NT2/D1 (cell line): ENCODE measurements at regions not wholly inside any gene's neighbourhood (a gene's known extent, or its start where the extent isn't known, plus 50 kb on each side); places are given as distances from the start of the nearest gene placed in this dataset.

Source experiments
- DNase-seq: peaks from one replicate; pipeline ENCODE4 v3.0.0-alpha.2; 2011; ENCODE audit warnings: low read depth, low spot score
- H3K27me3 ChIP-seq: 2 replicates; pipeline ENCODE4 v1.6.0; 2011; ENCODE audit warnings: mild to moderate bottlenecking; ENCODE audit not compliant: insufficient read length, insufficient read depth
- H3K36me3 ChIP-seq: 2 replicates; pipeline ENCODE4 v1.6.1; 2011; ENCODE audit warnings: mild to moderate bottlenecking, low read length, mixed read lengths; ENCODE audit not compliant: insufficient read depth, insufficient read length
- H3K4me1 ChIP-seq: 2 replicates; pipeline ENCODE4 v1.5.1; 2011; ENCODE audit not compliant: insufficient read depth, insufficient read length
- H3K4me3 ChIP-seq: 2 replicates; pipeline ENCODE4 v1.5.1; 2011; ENCODE audit warnings: low read depth; ENCODE audit not compliant: insufficient read length
- H3K9ac ChIP-seq: 2 replicates; pipeline ENCODE4 v1.6.0; 2011; ENCODE audit warnings: low read depth; ENCODE audit not compliant: insufficient read length
- H3K9me3 ChIP-seq: 2 replicates; pipeline ENCODE4 v1.5.1; 2011; ENCODE audit warnings: mild to moderate bottlenecking, low read length; ENCODE audit not compliant: insufficient read depth
- SUZ12 ChIP-seq: IDR thresholded peaks from 2 replicates; pipeline ENCODE4 v1.6.1; 2011; ENCODE audit not compliant: insufficient read length, insufficient read depth; ENCODE audit errors: extremely low read depth
- YY1 ChIP-seq: IDR thresholded peaks from 2 replicates; pipeline ENCODE4 v1.6.1; 2011; ENCODE audit not compliant: insufficient read length, insufficient read depth
- ZNF274 ChIP-seq: IDR thresholded peaks from 2 replicates; pipeline ENCODE4 v1.6.1; 2011; ENCODE audit warnings: mild to moderate bottlenecking, low read depth, low read length

DNA sequence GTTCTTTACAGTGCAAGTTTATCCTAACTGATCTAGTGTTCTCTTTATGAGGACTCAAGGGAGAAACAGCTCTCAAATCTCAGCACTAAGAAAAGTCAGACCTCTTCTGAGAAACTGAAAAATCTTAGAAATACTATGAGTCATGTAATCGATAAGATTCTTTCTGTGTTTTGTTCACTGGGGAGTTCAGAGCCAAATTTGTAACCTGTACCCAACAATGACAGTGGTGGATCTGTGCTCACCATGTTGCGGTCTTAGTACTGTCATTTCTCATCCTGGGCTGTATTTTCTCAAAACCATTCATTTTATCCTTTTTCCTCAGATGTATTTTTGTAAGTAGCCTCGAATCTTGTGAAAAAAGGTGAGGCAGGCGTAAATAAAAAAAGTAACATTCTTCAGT, 146.4 kb downstream of the ACER2 start:
- no peak for DNase-seq
- Histone ChIP-seq H3K9me3 (peaks cover 18% of the 10 kb centered on the region), H3K36me3 (no peaks in the 10 kb centered on the region), H3K27me3 (no peaks in the 10 kb centered on the region), H3K9ac (no peak overlapping the region), H3K4me3 (no peak overlapping the region), H3K4me1 (no peaks in the 10 kb centered on the region)
- TF ChIP-seq YY1 (no peak), SUZ12 (no peak), ZNF274 (no peak)

DNA sequence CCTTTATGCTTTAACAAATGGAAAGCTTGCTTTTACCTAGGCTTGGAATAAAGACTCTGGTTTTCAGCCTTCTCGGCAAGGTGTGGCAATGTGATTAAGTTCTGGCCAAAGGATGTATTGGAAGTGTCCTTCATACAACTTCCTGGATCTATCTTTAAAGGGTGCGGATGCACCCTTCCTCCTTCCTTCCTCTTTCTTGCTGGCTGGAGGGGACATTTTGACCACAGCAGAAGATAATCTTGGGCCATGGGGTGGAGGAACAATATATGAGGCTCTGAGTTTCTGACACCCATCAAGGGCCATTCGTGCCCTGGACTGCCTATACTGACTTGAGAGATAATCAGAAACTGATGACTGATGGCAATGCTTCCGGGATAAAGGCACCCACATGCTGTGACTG, 145.7 kb downstream of the ACER2 start:
- Histone ChIP-seq H3K4me1 (no peaks in the 10 kb centered on the region), H3K27me3 (no peaks in the 10 kb centered on the region), H3K9ac (no peak overlapping the region), H3K36me3 (no peaks in the 10 kb centered on the region), H3K4me3 (no peak overlapping the region), H3K9me3 (peaks cover 18% of the 10 kb centered on the region)
- no peak for TF ChIP-seq ZNF274
- no peak for TF ChIP-seq SUZ12
- TF ChIP-seq YY1: no peak
- DNase-seq: no peak

DNA sequence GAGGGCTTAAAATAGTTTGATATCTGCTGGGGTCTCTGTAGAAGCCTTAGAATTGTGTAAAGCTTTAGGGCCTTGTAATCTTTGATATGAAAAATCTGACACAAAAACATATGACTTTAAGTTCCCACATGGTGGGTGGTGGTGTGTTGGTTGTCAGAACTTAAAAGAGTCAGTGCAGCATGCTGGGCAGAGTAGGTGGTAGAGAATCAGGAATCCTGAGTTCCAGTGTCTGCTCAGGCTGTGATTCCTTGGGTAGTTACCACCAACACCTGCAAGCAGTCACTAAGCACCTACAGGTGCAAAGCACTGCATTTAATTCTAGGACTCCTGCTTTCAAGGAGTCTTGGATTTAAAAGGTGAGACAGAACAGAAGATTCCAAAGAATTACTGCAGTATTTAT, 144.6 kb downstream of the ACER2 start:
- Histone ChIP-seq H3K9ac (no peak overlapping the region), H3K36me3 (no peaks in the 10 kb centered on the region), H3K4me3 (no peak overlapping the region), H3K27me3 (no peaks in the 10 kb centered on the region), H3K4me1 (no peaks in the 10 kb centered on the region), H3K9me3 (peaks cover 18% of the 10 kb centered on the region)
- DNase-seq: no peak
- TF ChIP-seq ZNF274: no peak
- TF ChIP-seq SUZ12: no peak
- TF ChIP-seq YY1: no peak

DNA sequence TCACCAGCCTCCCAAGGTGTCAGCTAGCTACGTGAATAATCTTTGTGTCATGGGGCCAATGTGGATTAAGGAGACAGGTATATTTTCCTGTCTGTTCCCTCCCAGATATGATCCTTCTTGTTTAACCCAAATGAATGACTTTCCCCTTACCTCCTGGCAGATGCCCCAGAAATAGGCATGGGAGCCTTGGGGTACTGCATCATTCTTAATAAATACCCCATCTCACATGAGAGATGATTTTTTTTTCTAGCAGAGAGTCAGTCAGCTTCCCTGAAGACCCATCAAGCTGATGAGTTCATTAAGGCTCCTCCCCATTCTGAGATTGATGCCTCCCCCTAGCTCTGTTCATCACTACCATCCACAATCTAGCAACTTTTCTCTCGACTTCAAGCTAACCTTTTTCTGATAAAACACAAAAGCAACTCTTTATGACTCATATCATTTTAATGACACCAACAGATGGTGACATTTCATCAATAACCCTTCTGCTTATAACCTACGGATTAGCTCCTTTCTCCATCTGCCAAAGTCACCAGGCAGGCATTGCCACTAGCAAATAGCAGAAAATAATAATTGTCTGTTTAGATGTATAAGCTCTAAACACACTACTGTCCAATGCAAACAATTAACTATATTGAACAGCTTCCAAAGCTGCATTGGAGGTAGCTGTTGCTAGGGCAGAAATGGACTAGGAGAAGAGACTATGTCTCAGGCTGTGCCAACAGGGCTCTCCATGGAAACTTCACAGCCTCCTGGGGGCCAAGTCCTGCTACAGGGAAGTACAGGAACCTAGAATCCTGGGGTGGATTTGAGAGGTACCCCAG, 143.7 kb downstream of the ACER2 start:
- no peaks in the 10 kb centered on the region for H3K36me3 ChIP-seq
- DNase-seq: no peak
- no peaks in the 10 kb centered on the region for H3K27me3 ChIP-seq
- peaks cover 8% of the 10 kb centered on the region for H3K9me3 ChIP-seq
- H3K4me1 ChIP-seq: no peaks in the 10 kb centered on the region
- H3K9ac ChIP-seq: no peak overlapping the region
- no peak overlapping the region for H3K4me3 ChIP-seq
- TF ChIP-seq YY1: no peak
- TF ChIP-seq ZNF274: no peak
- no peak for TF ChIP-seq SUZ12

DNA sequence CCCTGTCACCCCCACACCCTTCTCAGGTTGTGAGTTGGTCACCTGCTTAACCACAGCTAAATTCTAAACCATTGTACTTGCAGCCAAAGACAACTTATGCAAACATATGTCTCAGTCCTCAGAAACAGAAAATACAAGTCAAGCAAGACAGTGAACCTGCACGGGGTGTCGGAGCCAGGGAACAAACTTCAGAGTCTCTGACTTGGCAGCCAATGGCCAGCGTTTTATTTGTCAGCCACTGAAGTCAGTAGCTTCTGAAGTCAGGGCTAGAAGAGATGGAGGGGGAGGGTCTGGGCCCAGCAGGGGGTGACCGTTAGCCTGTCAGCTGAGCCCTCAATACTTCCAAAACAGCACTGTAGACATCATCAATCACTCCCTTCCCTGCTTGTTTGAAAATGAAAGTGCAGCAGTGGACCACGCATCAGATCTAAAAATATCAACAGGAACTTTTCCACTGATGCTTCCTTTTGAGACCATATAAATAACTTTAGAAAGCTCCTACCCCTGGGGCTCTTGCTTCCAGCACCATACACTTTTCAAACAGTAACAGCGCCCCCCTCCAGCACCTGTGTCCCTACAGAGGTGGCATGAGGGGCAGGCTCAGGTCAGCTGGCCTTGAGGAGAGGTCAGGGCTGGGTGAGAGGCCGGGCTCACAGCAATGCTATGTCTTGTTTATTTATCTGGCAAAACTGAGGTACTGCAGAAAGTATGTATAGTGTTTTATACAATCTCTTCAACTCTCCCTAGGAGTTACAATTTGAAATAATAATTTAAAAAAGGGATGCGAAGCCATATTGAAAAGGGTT, 142.5 kb downstream of the ACER2 start:
- Histone ChIP-seq H3K36me3 (no peaks in the 10 kb centered on the region), H3K27me3 (no peaks in the 10 kb centered on the region), H3K4me3 (no peak overlapping the region), H3K9me3 (no peaks in the 10 kb centered on the region; the same call in 1 of the 2 replicates), H3K9ac (no peak overlapping the region), H3K4me1 (no peaks in the 10 kb centered on the region)
- peak; percentile 25 for DNase-seq
- TF ChIP-seq ZNF274: no peak
- TF ChIP-seq YY1: no peak
- no peak for TF ChIP-seq SUZ12

DNA sequence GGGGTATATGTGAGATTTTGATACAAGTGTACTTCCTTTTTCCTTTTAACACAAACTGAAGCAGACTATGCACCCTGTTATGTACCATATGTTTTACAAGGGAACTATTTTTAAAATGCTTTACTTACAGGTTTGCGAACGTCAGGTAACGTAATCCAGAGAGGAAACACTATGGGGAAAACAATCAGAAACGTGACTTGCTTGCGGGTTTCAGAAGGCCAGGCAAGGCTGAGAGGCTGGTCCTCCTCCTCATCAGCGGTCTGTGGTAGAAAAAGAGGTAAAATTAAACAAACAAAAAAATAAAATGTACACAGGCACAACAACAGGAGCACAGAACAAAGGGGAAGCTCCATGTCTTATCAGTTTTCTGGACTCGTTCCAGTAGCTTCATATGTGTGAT, 141.2 kb downstream of the ACER2 start:
- Histone ChIP-seq H3K36me3 (no peaks in the 10 kb centered on the region), H3K9me3 (no peaks in the 10 kb centered on the region; the same call in 1 of the 2 replicates), H3K27me3 (no peaks in the 10 kb centered on the region), H3K4me1 (peaks cover 3% of the 10 kb centered on the region), H3K9ac (no peak overlapping the region), H3K4me3 (no peak overlapping the region)
- no peak for DNase-seq
- TF ChIP-seq ZNF274 (no peak), SUZ12 (no peak), YY1 (no peak)

DNA sequence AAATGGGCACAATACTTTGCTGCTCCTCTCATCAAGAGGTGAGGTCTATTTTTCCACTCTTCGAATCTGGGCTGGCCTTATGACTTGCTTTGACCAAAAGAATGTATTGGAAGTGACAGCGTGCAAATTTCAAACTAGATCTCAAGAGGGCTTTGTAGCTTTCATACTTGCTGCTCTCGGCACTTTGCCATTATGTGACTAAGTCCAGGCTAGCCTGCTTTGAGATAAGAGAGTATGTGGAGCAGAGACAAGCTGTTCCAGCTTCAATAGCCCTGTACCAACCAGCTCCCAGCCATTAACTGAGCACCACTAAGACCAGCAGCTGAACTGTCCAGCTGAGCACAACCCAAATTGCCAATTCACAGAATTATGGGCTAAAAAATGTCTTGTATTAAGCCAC, 124.6 kb downstream of the ACER2 start:
- H3K9me3 ChIP-seq: no peaks in the 10 kb centered on the region; the same call in 1 of the 2 replicates
- no peaks in the 10 kb centered on the region for H3K4me1 ChIP-seq
- no peaks in the 10 kb centered on the region for H3K27me3 ChIP-seq
- no peak overlapping the region for H3K9ac ChIP-seq
- TF ChIP-seq ZNF274 (no peak), SUZ12 (no peak), YY1 (no peak)
- no peak overlapping the region for H3K4me3 ChIP-seq
- no peak for DNase-seq
- H3K36me3 ChIP-seq: no peaks in the 10 kb centered on the region
